Activated CD8-positive, alpha-beta memory T cell treated with anti-CD3 and anti-CD28 coated beads for 48 hours (primary cell): ENCODE measurements at regions not wholly inside any gene's neighbourhood (a gene's known extent, or its start where the extent isn't known, plus 50 kb on each side); places are given as distances from the start of the nearest gene placed in this dataset.

ENCODE experiments used
- DNase-seq, 3 experiments: peaks; one replicate each; pipeline ENCODE4 v3.0.0-alpha.2; 2020; ENCODE audit warnings: low read depth in 2 of 3, low spot score in 2 of 3

DNA sequence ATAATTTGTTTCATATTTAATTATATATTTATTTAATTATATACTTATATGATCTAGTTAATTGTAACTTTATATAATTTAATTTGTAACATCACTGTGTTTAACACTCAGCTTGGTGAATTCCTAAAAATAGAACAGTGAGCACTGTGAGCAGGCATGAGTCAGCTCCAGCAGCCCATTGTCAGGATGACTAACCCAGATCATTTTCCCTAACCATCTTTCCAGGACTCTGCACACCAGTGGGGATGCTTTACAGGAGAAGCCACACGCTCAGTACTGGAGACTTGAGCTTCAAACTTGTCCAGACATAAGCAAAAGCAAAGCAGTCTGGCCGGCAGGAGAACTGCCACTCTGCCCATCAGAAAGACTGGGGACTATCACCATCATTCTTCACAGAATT is 446.2 kb upstream of the TRPC7 start:
- no peak for DNase-seq

DNA sequence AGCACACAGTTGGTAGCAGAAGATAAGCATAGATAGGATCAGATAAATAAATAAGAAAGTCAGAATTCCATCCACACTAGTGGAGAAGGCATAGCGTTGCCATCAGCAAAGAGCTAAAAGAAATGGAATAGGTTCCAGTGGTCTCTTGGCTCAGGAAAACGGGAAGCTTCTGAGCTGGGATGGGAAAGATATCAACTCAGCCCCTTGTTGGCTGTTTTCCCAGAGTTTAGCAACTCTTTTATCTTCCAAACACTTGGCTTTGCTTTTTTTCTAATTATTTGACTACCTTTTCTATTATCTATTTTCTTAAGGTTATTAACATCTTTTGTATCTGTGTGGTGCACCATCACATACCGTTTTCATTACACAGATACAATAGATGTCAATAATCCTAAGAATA is 445.7 kb upstream of the TRPC7 start:
- no peak for DNase-seq

DNA sequence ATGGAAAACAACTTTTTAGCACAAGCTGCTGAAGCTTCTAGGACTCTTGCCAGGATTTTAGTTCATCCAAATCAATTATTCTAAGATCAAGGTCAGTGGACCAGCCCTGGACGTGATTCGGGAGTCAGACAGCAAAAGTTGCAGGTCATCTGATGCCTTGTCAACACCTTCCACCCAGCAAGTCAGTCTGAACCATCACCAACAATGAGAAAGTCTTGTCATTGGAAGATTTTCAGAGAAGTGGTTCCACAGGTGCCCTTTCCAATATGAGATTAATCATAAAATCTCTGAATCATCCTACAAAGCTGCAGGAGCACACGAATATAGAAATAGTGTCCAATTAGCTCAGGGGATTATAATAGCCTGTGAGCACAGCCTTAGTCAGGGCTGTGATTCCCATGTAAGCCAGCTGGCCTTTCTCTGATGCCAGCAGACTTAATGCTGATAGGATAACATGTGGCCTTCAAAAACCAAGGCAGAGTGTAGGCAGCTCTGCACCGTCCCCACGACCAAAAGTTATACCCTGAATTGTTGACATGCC is 445.0 kb upstream of the TRPC7 start:
- DNase-seq = no peak

DNA sequence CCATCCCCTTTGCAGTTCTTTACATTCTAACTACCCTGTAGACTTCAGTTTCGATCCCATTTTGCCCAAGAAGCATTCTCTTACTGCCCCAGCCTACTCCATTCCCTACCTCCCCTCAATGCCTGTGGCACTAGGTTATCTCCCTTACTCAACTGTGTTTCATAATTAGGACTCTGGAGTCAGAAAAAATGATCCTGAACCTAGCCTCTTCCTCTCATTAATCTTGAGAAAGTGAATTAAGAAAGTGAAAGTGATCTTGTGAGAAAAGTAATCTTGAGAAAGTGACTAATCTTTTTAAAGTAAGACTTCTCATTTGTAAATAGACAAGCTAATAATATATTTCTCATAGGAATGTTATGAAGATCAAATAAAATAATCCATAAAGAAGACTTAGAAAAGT is 444.0 kb upstream of the TRPC7 start:
- DNase-seq = no peak

DNA sequence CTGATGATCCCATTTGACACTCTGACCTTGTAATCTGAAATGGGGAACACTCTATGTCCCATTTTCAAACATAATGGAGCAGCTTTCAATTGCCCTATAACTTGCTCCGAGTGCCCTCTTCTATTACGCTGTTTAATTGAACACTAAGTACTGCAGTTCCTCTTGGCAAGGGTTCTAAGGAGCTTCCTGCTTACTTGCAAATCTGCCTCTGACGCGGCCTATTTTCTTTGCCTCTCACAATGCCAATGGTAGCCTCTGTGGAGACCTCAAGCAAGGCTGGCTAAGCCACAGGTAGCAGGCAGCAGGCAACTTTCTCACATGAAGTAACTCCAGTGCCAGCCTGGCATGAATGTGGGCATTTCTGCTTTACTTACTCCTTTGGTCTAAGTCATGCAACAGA is 443.4 kb upstream of the TRPC7 start:
- no peak for DNase-seq

DNA sequence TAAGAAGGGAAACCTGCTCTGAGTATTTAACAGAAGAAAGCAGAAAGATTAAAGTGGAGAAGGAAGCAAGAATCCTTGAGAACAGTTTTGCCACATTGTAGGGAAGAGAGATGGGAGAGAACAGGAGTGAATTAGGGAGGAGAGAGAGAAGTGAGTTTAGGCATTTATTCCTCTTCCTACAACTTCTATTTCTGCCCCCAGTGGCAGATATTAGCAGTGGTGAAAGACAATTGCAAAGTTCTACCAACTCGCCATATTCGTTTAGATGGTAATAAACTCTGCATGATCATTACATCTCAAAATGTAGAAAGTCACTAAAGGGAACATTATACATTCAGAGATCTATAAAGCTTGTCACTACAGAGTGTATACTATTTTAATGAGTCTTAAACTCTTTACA is 440.1 kb upstream of the TRPC7 start:
- DNase-seq = no peak

DNA sequence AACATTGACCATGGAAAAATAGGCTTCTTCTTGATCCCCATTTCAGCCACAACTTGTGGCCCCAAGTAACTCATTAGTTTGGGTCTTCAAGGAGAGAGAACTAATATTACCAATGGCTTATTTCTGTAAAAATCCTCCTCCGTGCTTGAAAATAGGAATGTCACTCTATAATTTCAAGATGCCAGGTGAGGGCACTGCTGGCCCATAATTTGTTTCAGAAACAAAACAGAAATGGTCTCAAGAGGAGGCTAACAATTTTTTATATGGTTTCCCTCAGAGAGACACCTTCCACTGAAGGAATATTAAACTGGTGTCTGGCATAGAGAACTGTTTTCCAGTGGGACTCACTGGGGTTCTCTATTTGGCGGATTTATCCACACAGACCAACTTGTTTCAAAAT is 437.0 kb upstream of the TRPC7 start:
- DNase-seq = no peak

DNA sequence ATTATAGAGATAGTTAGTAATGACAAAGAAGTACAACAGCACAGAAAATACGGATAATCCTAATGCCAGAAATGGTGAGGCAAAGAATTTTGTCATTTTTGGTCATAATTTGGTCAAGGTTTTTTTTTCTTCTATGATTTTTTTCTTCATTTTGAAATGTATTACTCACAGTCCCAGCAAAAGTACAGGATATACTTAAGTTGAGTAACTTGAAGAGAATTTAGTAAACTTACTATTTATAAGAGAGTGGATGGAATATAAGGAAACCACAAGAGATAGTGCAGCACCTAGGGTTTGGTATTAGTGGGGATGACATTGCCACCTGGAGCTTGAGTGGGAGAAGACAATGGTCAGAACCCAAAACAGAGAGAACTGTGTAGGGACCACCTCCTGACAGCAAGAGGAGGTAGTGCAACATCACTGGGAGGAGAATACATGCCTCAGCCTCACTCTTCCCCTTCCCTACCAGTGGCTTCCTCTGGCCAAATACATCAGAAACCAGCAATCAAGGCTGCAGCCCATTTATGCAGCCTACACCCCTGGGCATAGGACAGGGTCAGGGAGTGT is 434.5 kb upstream of the TRPC7 start:
- DNase-seq = no peak

DNA sequence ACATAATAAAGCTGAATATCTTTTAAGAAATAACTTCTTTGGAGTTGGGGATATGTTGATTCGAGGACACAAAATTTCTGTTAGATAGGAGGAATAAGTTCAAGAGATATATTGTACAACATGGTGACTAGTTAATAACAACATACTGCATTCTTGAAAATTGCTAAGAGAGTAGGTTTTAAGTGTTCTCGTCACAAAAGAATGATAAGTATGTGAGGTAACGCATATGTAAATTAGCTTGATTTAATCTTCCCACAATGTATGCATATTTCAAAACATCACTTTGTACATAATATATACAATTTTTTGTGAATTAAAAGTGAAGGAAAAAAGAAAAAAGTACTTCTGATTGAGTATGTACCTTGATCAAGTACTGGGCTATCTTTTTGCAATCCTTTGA is 428.0 kb upstream of the TRPC7 start:
- DNase-seq = no peak

DNA sequence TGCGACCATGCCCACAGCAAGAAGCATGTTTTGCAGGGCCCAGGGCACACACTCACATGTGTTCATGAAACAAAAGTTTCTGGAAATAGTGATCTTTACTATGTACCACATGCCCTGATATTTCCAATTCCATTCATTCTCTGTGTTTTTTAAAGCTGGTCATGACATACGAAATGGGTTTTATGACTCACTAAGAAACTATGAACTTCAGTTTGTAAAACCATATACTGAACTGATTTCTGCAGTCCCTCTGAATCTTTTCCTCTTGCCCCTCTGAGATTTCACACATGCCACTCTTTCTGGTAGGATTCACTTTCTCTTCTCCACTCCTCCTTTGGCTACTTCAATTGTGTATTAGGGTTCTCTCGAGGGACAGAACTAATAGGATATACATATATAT is 416.1 kb upstream of the TRPC7 start:
- no peak for DNase-seq

DNA sequence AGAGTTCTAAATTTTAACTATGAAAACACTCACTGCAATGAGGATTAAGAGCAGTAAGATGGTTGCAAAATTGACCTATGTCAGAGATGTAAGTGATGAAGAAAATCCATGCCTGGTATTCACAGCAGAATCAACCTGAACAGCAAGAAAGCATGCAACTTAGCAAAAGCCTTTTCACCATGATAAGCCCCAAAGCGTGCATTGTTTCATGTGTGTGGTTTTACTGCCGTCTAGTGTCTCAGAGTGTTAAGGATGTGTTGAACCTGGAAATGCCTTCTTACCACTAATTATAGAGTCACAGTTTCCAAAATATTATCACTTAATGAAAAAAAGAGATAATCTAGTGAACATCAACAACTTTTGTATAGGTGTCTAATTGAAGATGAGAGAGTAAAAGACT is 415.2 kb upstream of the TRPC7 start:
- no peak for DNase-seq

DNA sequence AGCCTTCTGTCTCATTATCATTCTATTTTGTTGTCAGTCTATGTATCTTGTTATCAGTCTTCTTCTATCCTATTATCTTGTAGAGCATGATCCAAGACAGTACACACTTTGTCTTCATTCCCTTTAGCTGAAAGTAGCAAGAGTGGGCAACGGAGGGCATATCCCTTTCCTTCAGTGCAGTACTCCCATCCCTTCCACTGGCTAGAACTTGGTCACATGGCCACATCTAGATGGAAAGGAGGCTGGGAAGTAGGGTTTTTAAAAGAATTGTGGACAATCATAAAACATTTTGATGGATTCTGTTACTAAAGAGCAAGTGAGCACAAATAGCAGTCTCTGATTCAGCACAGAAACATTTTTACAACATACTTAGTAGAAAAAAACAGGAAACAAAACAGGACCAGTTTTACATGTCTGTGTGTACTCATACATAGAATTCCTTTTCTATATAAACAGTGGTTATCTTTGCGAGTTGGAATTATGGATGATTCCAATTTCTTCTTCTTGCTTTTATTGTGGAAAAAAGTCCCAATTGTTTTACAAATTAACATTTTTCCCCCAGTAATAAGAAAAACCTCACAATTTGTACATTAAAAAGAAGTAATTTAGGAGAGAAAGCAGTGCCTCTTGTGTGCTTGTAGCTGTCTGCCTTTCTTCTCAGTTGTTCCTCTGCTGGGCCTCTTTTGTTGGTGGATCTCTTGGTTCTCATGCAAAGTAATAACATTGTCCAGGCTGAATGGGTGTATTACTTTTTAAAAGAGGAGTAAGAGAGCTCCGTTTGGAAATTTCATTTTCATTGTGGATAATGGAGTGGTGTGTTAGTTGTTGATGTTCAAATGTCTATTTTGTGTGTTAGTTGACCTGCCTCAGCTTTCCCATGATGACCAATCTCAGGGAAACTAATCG is 410.9 kb upstream of the TRPC7 start:
- DNase-seq = no peak

DNA sequence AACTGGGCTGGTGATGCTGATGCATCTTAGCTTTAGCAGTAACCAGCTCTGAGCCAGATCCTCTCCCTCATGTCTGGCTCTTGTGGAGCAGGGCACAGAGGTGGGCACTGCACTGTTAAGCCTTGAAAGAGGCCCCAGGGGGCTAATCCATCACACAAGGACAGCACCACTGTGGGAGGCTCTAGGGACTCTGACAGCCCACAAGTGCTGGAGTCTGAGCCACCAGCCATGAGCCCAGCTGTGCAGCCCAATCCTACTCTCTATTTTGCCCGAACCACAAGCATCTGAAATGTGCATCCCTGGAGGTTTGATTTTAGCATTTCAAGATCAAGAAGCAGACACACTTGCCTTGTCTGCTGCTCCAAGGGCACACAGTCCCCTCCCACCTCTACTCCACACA is 407.1 kb upstream of the TRPC7 start:
- no peak for DNase-seq

DNA sequence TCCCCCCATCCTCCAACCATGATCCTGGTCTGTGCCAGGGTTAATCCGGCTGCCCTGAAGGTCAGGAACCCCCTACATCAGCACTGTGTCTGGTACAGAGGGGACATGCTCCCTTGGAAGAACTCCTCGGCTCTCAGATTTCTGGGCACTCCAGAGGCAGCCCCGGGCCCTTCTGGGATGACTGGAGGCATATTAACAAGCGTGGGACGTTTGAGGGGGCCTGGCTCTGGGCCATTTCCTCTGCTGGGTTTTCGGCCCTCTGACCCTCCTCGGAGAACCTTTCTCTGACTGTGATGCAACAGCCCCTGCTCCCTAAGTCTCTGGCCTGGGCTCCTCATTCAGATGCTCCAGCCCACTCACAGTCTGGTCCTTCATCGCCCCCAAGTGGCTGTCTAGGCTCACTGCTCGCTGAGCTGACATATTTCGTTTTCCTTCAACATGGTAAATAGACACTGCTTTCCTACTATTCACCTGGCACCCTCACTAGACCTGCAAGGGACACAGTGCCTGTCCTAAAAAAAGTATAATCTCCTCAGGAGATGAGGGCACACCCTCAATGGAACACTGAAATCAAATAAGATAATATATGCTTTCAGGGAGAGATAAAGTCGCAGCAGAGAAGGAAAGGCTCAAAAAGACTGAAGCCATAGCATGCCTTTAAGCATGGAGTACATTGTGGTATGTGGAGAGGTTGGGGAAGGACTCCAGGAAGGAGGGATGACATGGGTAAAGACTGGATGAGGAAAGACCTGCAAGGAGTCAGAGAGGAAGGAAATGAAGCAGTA is 404.7 kb upstream of the TRPC7 start:
- DNase-seq = no peak

DNA sequence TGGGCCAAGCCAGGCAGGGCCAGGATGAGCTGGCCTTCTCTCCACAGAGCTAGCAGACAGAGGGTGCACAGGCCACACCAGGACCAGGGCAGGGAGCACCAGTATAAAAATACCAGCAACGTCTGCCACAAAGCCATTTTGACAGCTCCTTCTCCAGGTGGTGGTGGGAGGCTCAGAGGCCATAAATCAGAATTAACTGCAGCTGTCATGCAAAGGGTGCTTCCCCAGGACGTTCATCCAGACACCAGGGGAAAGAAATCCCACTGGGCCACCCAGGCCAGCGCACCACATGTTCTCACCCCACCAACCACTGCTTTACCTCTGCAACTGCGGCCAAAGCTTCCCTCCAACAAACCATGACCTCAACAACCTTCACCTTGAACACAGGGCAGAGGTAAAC is 403.7 kb upstream of the TRPC7 start:
- no peak for DNase-seq

DNA sequence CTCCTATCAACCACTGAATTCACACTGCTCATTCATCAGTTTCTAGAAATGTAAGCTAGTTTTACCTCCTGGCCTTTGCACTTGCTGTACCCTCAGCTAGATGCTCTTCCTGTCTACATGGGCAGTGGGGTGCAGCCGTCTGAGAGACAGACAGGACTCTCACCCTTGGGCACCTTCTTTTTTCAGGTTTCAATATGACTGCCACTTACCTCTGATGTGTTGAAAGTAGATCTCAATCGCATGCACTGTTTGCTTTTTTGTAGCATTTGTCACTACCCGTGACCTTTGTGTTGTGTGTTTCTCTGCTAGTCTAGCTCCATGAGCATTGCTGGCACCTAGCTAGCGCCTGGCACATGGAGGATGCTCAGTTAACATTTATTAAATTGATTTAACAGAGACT is 403.1 kb upstream of the TRPC7 start:
- DNase-seq = no peak

DNA sequence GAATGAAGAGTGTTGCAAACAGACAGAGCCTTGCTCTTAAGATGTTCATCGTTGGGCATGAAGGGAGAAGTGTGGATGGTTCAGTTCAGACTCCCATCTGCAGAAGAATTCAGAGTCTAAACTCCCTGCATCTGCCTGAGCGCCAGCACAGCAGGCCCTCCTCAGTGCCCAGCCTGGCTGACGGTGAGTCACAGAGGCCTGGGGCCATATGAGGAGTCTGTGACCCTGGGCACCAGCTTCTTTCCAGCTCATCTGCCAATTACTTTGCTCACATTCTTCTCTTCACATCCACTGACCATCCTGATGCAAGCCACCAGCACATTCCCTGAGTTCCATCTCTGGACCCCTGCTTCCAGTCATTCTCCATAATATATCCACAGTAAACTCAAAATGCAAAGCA is 401.1 kb upstream of the TRPC7 start:
- no peak for DNase-seq

DNA sequence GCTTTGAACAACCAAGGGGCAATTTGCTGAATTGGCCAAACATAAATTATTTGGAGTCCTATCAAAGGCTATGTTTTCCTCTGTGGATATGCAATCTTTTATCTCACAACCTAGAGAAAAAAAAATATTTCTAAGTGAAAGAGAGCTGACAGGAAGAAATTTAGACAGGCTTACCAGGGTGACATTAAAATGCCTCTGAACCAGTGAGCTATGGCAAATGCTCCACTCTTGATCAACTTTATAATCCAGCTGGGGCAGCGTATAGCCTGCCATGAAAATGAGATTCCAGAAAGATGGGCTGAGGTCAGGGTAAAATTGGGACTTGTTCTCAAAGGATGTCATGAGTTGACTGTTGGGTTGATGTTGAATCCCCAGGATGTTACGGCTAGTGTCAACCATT is 399.3 kb upstream of the TRPC7 start:
- DNase-seq = no peak

DNA sequence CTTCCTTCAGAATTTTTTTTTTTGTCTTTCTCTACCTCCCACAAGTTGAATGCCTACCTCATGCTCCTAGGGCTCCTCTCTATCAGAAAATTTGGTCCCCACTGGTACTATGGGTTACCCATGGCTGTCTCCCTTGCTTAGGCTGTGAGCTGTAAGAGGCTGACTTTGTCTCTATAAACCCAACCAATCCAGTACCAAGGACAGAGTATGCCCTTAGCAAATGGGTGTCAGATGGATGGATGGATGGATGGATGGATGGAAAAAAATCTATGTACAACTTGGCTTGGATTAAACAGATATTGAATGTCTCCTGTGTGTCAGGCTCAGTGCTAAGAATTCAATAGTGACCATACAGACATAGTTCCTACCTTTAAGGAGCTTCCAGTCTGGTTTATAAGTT is 398.2 kb upstream of the TRPC7 start:
- no peak for DNase-seq

DNA sequence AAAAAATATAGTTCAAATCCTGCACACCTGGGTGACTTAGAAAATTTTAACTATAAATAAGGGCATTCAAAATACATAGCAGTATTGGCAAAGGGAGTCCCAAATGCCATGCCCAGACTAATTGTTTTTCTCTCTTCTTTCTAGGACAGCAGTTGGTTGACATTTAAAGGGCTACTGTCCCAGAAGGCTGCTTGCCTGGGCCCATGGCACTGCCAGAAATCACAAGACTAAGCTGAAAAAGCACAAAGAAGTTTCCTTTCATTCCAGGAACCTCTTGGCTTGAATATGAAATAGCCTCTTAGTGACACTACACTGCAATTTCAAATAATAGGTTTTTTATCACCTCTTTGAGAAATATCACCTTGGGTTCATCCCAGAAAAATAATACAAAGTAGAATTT is 388.9 kb upstream of the TRPC7 start:
- no peak for DNase-seq

DNA sequence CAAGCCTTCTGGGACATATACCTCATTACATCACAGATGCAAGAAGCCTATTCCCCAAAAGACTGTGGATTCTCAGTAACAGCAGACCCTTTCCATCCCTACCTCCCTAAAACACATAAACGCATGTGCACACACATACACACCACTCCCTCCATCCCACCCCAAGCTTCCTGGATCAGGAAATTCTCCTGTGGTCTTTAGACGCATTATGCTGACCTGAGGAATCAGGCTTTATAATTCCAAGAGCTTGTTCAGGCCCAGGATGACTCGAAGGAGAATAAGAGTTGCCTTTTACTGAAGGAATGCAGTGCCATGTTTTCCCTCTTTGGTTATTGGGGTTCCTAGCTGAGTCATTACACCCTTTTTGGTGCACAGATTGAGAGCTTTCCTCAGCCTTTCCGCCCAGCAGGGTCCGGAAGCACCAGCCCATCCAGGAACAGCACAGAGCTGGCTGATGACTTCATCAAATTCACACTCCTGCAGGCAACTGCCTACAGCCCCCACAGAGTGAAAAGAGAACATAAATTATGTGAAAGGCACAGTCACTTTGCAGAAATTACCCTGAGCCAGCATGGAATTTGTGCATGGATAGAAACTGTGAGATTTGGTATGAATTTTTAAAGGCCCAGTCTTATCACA is 385.0 kb upstream of the TRPC7 start:
- no peak for DNase-seq

DNA sequence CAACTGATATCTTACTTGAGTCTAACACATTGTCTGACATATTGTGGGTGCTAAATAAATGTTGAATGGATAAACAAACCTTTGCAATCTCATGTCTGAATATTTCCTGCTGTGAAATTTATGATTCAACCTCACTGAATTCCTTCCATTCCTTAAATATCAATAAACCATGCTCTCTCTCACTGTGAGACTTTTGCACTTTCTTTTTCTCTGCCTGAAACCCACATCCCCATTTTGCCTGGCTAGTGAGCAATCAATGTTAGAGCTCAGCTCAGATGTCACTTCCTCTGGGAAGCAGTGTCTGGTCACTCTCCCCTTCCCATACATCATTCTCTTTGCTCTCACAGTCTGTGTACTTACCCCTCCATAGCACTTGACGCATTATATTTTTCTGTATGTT is 383.7 kb upstream of the TRPC7 start:
- DNase-seq = no peak
